ENCODE measurements at regions not wholly inside any gene's neighbourhood (a gene's known extent, or its start where the extent isn't known, plus 50 kb on each side); places are given as distances from the start of the nearest gene placed in this dataset.

- no peaks in the 10 kb centered on the region for H4K20me1 ChIP-seq (ENCODE audit: insufficient read depth, low read length)
- no peak overlapping the region for H3K4me2 ChIP-seq (ENCODE audit: low read length)
- H3K27me3 ChIP-seq (ENCODE audit: low read depth, low read length) = peaks cover 14% of the 10 kb centered on the region; the same call in 1 of the 2 replicates
- TF ChIP-seq, protein P1, sequence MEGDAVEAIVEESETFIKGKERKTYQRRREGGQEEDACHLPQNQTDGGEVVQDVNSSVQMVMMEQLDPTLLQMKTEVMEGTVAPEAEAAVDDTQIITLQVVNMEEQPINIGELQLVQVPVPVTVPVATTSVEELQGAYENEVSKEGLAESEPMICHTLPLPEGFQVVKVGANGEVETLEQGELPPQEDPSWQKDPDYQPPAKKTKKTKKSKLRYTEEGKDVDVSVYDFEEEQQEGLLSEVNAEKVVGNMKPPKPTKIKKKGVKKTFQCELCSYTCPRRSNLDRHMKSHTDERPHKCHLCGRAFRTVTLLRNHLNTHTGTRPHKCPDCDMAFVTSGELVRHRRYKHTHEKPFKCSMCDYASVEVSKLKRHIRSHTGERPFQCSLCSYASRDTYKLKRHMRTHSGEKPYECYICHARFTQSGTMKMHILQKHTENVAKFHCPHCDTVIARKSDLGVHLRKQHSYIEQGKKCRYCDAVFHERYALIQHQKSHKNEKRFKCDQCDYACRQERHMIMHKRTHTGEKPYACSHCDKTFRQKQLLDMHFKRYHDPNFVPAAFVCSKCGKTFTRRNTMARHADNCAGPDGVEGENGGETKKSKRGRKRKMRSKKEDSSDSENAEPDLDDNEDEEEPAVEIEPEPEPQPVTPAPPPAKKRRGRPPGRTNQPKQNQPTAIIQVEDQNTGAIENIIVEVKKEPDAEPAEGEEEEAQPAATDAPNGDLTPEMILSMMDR (IDR thresholded peaks at IDR 0.05; ENCODE audit: low read depth, low read length) = no peak
- no peak for TF ChIP-seq EZH2phosphoT487 (IDR thresholded peaks at IDR 0.05; ENCODE audit: low read depth)
- H3K4me3 ChIP-seq (ENCODE audit: low read length) = no peak overlapping the region
- no peaks in the 10 kb centered on the region for H3K79me2 ChIP-seq (ENCODE audit: low read length)
- H3K9ac ChIP-seq (ENCODE audit: low read length) = no peak overlapping the region
- H3K9me3 ChIP-seq (ENCODE audit: insufficient read depth, low read length) = no peaks in the 10 kb centered on the region
- no peak overlapping the region for H3K27ac ChIP-seq (ENCODE audit: low read length)
- H3K36me3 ChIP-seq (replicated peaks; ENCODE audit: low read depth, low read length) = no peaks in the 10 kb centered on the region
- H2AFZ ChIP-seq (ENCODE audit: low read depth, low read length) = no peak overlapping the region
- H3K4me1 ChIP-seq (ENCODE audit: low read length) = no peaks in the 10 kb centered on the region
These were observed 91.6 kb upstream of the LIMCH1 start for GRCh38 chr4:41446391-41446790.

- Histone ChIP-seq H3K9ac (ENCODE audit: low read length) (no peak overlapping the region), H3K9me3 (ENCODE audit: insufficient read depth, low read length) (no peaks in the 10 kb centered on the region), H4K20me1 (ENCODE audit: insufficient read depth, low read length) (no peaks in the 10 kb centered on the region), H3K4me2 (ENCODE audit: low read length) (no peak overlapping the region), H3K27me3 (ENCODE audit: low read depth, low read length) (peaks cover 14% of the 10 kb centered on the region; the same call in 1 of the 2 replicates), H2AFZ (ENCODE audit: low read depth, low read length) (no peak overlapping the region), H3K79me2 (ENCODE audit: low read length) (no peaks in the 10 kb centered on the region), H3K27ac (ENCODE audit: low read length) (no peak overlapping the region), H3K4me3 (ENCODE audit: low read length) (no peak overlapping the region), H3K36me3 (replicated peaks; ENCODE audit: low read depth, low read length) (no peaks in the 10 kb centered on the region), H3K4me1 (ENCODE audit: low read length) (no peaks in the 10 kb centered on the region)
- TF ChIP-seq, protein P1 (IDR thresholded peaks at IDR 0.05; ENCODE audit: low read depth, low read length) = no peak
- no peak for TF ChIP-seq EZH2phosphoT487 (IDR thresholded peaks at IDR 0.05; ENCODE audit: low read depth)
These were observed 90.8 kb upstream of the LIMCH1 start for GRCh38 chr4:41446981-41447725.

- Histone ChIP-seq H3K27me3 (ENCODE audit: low read depth, low read length) (0 out of 2 replicates have a peak, but pooled peaks cover 5% of the 10 kb centered on the region), H3K79me2 (ENCODE audit: low read length) (no peaks in the 10 kb centered on the region), H3K4me2 (ENCODE audit: low read length) (no peak overlapping the region), H4K20me1 (ENCODE audit: insufficient read depth, low read length) (no peaks in the 10 kb centered on the region), H2AFZ (ENCODE audit: low read depth, low read length) (no peak overlapping the region), H3K4me3 (ENCODE audit: low read length) (no peak overlapping the region), H3K27ac (ENCODE audit: low read length) (no peak overlapping the region), H3K9ac (ENCODE audit: low read length) (no peak overlapping the region), H3K9me3 (ENCODE audit: insufficient read depth, low read length) (no peaks in the 10 kb centered on the region), H3K36me3 (replicated peaks; ENCODE audit: low read depth, low read length) (no peaks in the 10 kb centered on the region), H3K4me1 (ENCODE audit: low read length) (no peaks in the 10 kb centered on the region)
- no peak for TF ChIP-seq EZH2phosphoT487 (IDR thresholded peaks at IDR 0.05; ENCODE audit: low read depth)
- TF ChIP-seq, protein P1 (IDR thresholded peaks at IDR 0.05; ENCODE audit: low read depth, low read length) = no peak
These were observed 89.0 kb upstream of the LIMCH1 start for GRCh38 chr4:41448934-41449333.

DNA sequence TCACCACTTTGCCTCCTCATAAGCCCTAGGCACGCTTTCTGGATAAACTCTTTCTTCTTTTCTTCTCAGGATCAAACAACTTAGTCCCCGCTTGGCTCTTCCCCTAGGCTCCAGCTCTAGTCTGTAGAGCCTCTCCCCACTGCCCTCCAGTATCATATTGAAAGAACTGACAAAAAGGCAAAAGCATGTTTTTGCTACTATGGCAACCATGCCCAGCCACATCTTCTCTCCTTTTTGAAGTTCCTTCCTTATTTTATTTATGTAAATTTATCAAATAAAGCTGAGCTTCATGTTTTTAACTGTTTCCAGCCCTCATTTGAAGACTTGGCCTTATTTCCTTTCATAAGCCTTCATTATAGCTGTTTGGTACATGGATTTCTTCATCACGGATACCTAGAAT lies 86.0 kb upstream of the LIMCH1 start:
- Histone ChIP-seq H3K27ac (ENCODE audit: low read length) (no peak overlapping the region), H3K4me2 (ENCODE audit: low read length) (no peak overlapping the region), H3K27me3 (ENCODE audit: low read depth, low read length) (no peaks in the 10 kb centered on the region), H3K4me3 (ENCODE audit: low read length) (no peak overlapping the region), H3K4me1 (ENCODE audit: low read length) (no peaks in the 10 kb centered on the region), H3K79me2 (ENCODE audit: low read length) (no peaks in the 10 kb centered on the region), H3K9ac (ENCODE audit: low read length) (no peak overlapping the region), H4K20me1 (ENCODE audit: insufficient read depth, low read length) (no peaks in the 10 kb centered on the region), H3K9me3 (ENCODE audit: insufficient read depth, low read length) (no peaks in the 10 kb centered on the region), H2AFZ (ENCODE audit: low read depth, low read length) (no peak overlapping the region), H3K36me3 (replicated peaks; ENCODE audit: low read depth, low read length) (no peaks in the 10 kb centered on the region)
- TF ChIP-seq EZH2phosphoT487 (IDR thresholded peaks at IDR 0.05; ENCODE audit: low read depth) = no peak

All from OCI-LY3 (cell line).